ENCODE measurements at regions not wholly inside any gene's neighbourhood (a gene's known extent, or its start where the extent isn't known, plus 50 kb on each side); places are given as distances from the start of the nearest gene placed in this dataset.

GRCh38 chr12:125193376-125194152, 128.3 kb downstream of the AACS start:
- intact Hi-C loops (cut with DNase I; ENCODE audit: low total_unique reads), result no loop called here
- DNase-seq, result no peak
- H3K36me3 ChIP-seq, result no peaks in the 10 kb centered on the region
- H3K4me3 ChIP-seq, result no peak overlapping the region
- no peaks in the 10 kb centered on the region for H3K9me3 ChIP-seq
- H3K27me3 ChIP-seq (replicated peaks in 1 of 7), result peaks cover 0 to 88% (median 20%) of the 10 kb centered on the region in 7 donors
- H3K27ac ChIP-seq, result no peak overlapping the region
- no peaks in the 10 kb centered on the region for H3K4me1 ChIP-seq
- WGBS, 5 donors, result 55 to 78% (median 63%) methylated on average over 6 of the region's 6 CpGs
- TF ChIP-seq POLR2A (IDR thresholded peaks at IDR 0.05) (no peak), CTCF (IDR thresholded peaks at IDR 0.05 in 8 of 11, conservative IDR thresholded peaks at IDR 0.05 in 3 of 11) (no peak), POLR2AphosphoS5 (IDR thresholded peaks at IDR 0.05) (no peak)

GRCh38 chr12:125194163-125194773, 129.0 kb downstream of the AACS start:
- no peak overlapping the region for H3K4me3 ChIP-seq
- peaks cover 0 to 88% (median 13%) of the 10 kb centered on the region in 7 donors for H3K27me3 ChIP-seq (replicated peaks in 1 of 7)
- H3K36me3 ChIP-seq, result no peaks in the 10 kb centered on the region
- no peaks in the 10 kb centered on the region for H3K4me1 ChIP-seq
- intact Hi-C loops (cut with DNase I; ENCODE audit: low total_unique reads), result no loop called here
- no peak overlapping the region for H3K27ac ChIP-seq
- WGBS, 5 donors, result 15 to 28% (median 16%) methylated on average over 19 of the region's 19 CpGs
- no peak for TF ChIP-seq CTCF (IDR thresholded peaks at IDR 0.05 in 8 of 11, conservative IDR thresholded peaks at IDR 0.05 in 3 of 11)
- TF ChIP-seq POLR2AphosphoS5 (IDR thresholded peaks at IDR 0.05), result no peak
- TF ChIP-seq POLR2A (IDR thresholded peaks at IDR 0.05), result no peak
- DNase-seq, result no peak
- no peaks in the 10 kb centered on the region for H3K9me3 ChIP-seq

DNA sequence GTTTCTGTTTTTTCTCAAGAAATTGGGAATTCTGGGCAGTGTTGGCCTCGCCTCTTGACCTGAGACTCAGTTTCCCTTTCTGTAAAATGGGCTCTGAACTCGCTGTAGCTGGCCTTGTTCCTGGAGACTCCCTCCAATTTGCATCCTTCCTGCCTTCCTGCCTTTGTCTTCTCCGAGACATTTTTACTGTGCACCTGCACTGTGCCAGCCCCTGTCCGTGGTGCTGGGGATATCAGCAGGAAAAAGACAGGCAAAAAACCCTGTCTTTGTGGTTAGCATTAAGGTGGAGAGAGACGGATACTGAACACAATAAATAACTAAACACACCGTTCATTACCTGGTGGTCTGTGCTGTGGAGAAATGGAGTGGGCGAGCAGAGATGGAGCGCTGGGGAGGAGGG, 129.8 kb downstream of the AACS start:
- TF ChIP-seq CTCF (IDR thresholded peaks at IDR 0.05 in 8 of 11, conservative IDR thresholded peaks at IDR 0.05 in 3 of 11) (no peak), POLR2A (IDR thresholded peaks at IDR 0.05) (no peak), POLR2AphosphoS5 (IDR thresholded peaks at IDR 0.05) (no peak)
- peaks cover 0 to 88% (median 6%) of the 10 kb centered on the region in 7 donors for H3K27me3 ChIP-seq (replicated peaks in 1 of 7)
- WGBS, 5 donors, result 35 to 44% (median 41%) methylated on average over 8 of the region's 8 CpGs
- no peaks in the 10 kb centered on the region for H3K4me1 ChIP-seq
- DNase-seq, result no peak
- no peaks in the 10 kb centered on the region for H3K36me3 ChIP-seq
- intact Hi-C loops (cut with DNase I; ENCODE audit: low total_unique reads), result no loop called here
- no peak overlapping the region for H3K4me3 ChIP-seq
- no peak overlapping the region for H3K27ac ChIP-seq
- no peaks in the 10 kb centered on the region for H3K9me3 ChIP-seq

DNA sequence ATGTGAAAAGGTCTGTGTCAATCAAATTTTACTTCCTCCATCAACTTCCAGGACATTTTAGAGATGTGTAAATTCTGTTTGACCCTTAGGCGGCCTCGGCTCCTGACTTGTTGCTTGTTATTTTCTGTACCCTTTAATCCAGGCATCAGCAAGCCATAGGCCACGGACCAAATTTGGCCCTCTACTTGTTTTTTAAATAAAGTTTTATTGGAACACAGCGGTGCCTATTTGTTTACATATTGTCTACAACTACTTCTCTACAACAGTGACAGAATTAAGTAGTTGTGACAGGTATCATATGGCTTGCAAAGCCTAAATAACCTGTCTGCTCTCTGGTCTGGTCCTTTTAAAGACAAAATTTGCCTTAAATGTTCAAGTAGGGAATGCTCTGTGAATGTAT, 132.1 kb downstream of the AACS start:
- TF ChIP-seq POLR2AphosphoS5 (IDR thresholded peaks at IDR 0.05) (no peak), POLR2A (IDR thresholded peaks at IDR 0.05) (no peak), CTCF (IDR thresholded peaks at IDR 0.05 in 8 of 11, conservative IDR thresholded peaks at IDR 0.05 in 3 of 11) (no peak)
- no peaks in the 10 kb centered on the region for H3K4me1 ChIP-seq
- no peak overlapping the region for H3K27ac ChIP-seq
- peaks cover 0 to 13% (median 2%) of the 10 kb centered on the region in 8 donors for H3K9me3 ChIP-seq
- no peak overlapping the region for H3K4me3 ChIP-seq
- WGBS, 5 donors, result 88 to 89% (median 88%) methylated on average over 4 of the region's 4 CpGs
- H3K36me3 ChIP-seq, result no peaks in the 10 kb centered on the region
- H3K27me3 ChIP-seq (replicated peaks in 1 of 7), result peaks cover 0 to 84% (median 4%) of the 10 kb centered on the region in 7 donors
- DNase-seq, result no peak
- intact Hi-C loops (cut with DNase I; ENCODE audit: low total_unique reads), result no loop called here
